ENCODE measurements at regions not wholly inside any gene's neighbourhood (a gene's known extent, or its start where the extent isn't known, plus 50 kb on each side); places are given as distances from the start of the nearest gene placed in this dataset.

DNA sequence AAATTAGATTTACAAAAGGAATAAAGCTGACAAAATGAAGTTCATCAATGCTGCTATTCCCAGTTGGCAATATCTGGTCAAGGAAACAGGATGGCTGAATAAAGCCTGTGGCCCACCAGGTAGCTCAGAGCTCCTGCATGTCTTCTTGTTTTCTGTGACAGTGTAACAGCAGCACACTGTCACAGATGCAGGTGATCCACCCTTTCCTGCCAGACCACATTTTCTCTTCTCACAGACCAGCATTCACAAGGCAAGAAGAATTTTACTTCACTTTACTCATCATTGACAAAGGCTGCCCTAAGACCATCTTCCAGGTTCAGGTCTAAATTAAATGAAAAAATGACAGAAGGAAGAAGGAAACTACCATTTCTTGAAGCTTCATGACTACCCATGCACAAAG is 166.2 kb upstream of the MEIS1 start:
- Histone ChIP-seq H3K9me3 (no peaks in the 10 kb centered on the region), H3K4me3 (no peak overlapping the region), H3K27ac (no peak overlapping the region), H3K4me1 (ENCODE audit: control insufficient read depth in 1 of 2, low read depth in 2 of 2) (no peaks in the 10 kb centered on the region), H3K36me3 (no peaks in the 10 kb centered on the region), H3K27me3 (replicated peaks; ENCODE audit: insufficient read depth) (no peaks in the 10 kb centered on the region)
- ATAC-seq (ENCODE audit: insufficient number of reproducible peaks, low FRiP score, low read depth) (no peak), DNase-seq (ENCODE audit: low spot score) (no peak)
- TF ChIP-seq, protein P1, sequence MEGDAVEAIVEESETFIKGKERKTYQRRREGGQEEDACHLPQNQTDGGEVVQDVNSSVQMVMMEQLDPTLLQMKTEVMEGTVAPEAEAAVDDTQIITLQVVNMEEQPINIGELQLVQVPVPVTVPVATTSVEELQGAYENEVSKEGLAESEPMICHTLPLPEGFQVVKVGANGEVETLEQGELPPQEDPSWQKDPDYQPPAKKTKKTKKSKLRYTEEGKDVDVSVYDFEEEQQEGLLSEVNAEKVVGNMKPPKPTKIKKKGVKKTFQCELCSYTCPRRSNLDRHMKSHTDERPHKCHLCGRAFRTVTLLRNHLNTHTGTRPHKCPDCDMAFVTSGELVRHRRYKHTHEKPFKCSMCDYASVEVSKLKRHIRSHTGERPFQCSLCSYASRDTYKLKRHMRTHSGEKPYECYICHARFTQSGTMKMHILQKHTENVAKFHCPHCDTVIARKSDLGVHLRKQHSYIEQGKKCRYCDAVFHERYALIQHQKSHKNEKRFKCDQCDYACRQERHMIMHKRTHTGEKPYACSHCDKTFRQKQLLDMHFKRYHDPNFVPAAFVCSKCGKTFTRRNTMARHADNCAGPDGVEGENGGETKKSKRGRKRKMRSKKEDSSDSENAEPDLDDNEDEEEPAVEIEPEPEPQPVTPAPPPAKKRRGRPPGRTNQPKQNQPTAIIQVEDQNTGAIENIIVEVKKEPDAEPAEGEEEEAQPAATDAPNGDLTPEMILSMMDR (IDR thresholded peaks at IDR 0.05) = no peak

DNA sequence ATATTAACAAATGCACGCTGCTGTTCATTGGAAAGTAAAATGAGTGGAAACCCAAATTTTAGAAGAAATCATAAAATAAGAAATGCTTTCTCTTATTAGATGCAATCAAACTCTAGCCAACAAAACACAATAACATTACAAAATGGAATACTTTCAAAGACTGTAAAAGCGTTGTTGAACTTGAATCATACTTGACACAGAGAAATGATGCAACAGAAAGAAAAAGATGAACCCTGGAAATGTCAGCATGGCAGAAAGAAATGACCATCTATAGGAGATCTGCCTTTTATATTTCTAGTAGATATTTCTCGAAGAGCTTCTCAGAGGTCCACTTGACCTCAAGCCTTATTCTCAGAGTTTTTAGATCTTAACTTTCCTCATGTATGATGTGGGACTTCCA is 170.6 kb upstream of the MEIS1 start:
- H3K27ac ChIP-seq = no peak overlapping the region
- H3K27me3 ChIP-seq (replicated peaks; ENCODE audit: insufficient read depth) = no peaks in the 10 kb centered on the region
- DNase-seq (ENCODE audit: low spot score) (no peak), ATAC-seq (ENCODE audit: insufficient number of reproducible peaks, low FRiP score, low read depth) (no peak)
- H3K36me3 ChIP-seq = no peaks in the 10 kb centered on the region
- no peaks in the 10 kb centered on the region for H3K4me1 ChIP-seq (ENCODE audit: control insufficient read depth in 1 of 2, low read depth in 2 of 2)
- TF ChIP-seq, protein P1 (IDR thresholded peaks at IDR 0.05) = no peak
- H3K9me3 ChIP-seq = no peaks in the 10 kb centered on the region
- H3K4me3 ChIP-seq = no peak overlapping the region

DNA sequence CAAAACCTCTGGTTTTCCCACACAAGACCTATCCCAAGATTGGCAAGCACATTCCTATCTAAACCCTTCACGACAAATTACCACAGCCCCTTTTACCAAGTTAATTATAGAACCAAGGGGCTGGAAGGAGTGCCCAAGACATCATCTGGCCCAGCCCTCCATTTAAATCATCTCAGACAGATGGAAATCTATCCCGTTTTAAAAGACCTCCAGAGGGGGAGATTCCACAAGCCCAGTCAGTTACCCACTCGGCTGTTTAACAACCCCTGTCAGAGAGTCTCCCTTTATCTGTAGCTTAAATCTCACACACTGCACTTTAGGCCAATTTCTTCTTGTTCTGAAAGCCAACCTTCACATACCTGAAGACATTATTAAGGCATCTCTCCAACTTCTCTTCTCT is 179.1 kb upstream of the MEIS1 start:
- Histone ChIP-seq H3K4me1 (ENCODE audit: control insufficient read depth in 1 of 2, low read depth in 2 of 2) (no peaks in the 10 kb centered on the region), H3K9me3 (no peaks in the 10 kb centered on the region), H3K27ac (no peak overlapping the region), H3K4me3 (no peak overlapping the region), H3K27me3 (replicated peaks; ENCODE audit: insufficient read depth) (no peaks in the 10 kb centered on the region), H3K36me3 (no peaks in the 10 kb centered on the region)
- DNase-seq (ENCODE audit: low spot score) (no peak), ATAC-seq (ENCODE audit: insufficient number of reproducible peaks, low FRiP score, low read depth) (no peak)
- TF ChIP-seq, protein P1 (IDR thresholded peaks at IDR 0.05) = no peak

DNA sequence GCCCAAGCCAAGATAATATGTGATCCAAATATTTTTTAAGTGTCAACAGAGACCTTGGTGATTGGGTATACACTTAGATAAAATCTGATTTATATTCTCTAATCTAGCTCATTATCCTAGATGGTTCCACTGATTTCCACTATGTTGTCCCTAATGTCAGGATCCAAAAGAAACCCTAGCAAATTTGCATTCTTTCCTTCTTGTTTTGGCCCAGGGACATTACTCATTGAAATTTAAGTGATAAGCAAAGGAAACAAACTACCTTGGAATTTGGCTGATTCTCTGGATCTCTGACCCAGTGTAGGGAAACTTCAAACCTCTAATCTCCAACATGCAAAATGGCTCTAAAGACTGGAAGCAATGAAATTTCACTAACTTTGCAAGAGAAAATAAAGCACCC is 179.8 kb upstream of the MEIS1 start:
- Histone ChIP-seq H3K27ac (no peak overlapping the region), H3K9me3 (no peaks in the 10 kb centered on the region), H3K4me3 (no peak overlapping the region), H3K36me3 (no peaks in the 10 kb centered on the region), H3K4me1 (ENCODE audit: control insufficient read depth in 1 of 2, low read depth in 2 of 2) (no peaks in the 10 kb centered on the region), H3K27me3 (replicated peaks; ENCODE audit: insufficient read depth) (no peaks in the 10 kb centered on the region)
- TF ChIP-seq, protein P1 (IDR thresholded peaks at IDR 0.05) = no peak
- ATAC-seq (ENCODE audit: insufficient number of reproducible peaks, low FRiP score, low read depth) = no peak
- no peak for DNase-seq (ENCODE audit: low spot score)

DNA sequence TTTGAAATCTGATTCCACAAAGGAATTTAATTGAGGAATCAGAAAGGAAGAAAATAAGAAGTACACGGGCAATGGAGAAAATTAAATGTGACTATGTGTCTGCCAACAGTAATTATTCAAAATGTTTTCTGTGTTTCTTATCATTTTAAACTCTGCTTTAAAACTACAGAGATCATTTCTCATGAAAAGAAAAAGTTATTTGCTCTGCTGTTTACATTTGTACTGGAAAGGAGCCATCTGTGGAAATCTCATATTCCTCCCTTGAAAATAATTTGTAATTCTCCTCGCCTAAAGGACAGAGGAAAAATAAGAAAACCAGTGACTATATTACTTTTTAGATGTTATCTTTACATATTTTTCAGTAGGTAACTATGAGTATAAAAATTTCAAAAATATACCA is 181.9 kb upstream of the MEIS1 start:
- no peak overlapping the region for H3K27ac ChIP-seq
- no peaks in the 10 kb centered on the region for H3K4me1 ChIP-seq (ENCODE audit: control insufficient read depth in 1 of 2, low read depth in 2 of 2)
- H3K36me3 ChIP-seq = no peaks in the 10 kb centered on the region
- TF ChIP-seq, protein P1 (IDR thresholded peaks at IDR 0.05) = no peak
- H3K27me3 ChIP-seq (replicated peaks; ENCODE audit: insufficient read depth) = no peaks in the 10 kb centered on the region
- no peak overlapping the region for H3K4me3 ChIP-seq
- ATAC-seq (ENCODE audit: insufficient number of reproducible peaks, low FRiP score, low read depth) = no peak
- no peaks in the 10 kb centered on the region for H3K9me3 ChIP-seq
- DNase-seq (ENCODE audit: low spot score) = no peak
